ENCODE measurements at regions not wholly inside any gene's neighbourhood (a gene's known extent, or its start where the extent isn't known, plus 50 kb on each side); places are given as distances from the start of the nearest gene placed in this dataset.

DNA sequence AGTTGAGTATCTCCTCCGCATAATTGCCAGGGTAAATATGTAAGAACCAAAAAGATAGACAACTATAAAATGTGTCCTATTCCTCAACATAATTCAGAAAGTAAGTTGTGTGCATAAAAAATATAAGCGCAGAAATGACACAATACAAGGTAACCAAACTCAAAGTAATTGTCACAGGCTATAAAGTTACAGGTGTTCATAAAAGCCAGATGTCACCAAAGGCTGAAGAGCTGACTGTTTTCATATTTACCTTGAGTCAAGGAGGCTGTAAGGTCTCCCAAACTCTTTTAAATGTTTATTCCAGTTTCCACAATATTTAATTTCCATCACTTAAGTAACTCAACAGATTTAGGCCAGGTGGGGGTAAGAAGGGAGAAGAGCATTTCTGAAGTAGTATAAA is 192.2 kb upstream of the MARCKS start:
- TF ChIP-seq POLR2A (IDR thresholded peaks at IDR 0.05; ENCODE audit: borderline replicate concordance, extremely low read depth, insufficient read depth, insufficient read length) (no peak), SP1 (IDR thresholded peaks at IDR 0.05; ENCODE audit: low read depth) (no peak), POLR2AphosphoS5 (IDR thresholded peaks at IDR 0.05; ENCODE audit: low read depth, low read length) (no peak), YY1 (IDR thresholded peaks at IDR 0.05; ENCODE audit: extremely low read depth, insufficient replicate concordance, low read depth, low read length) (no peak), EZH2 (IDR thresholded peaks at IDR 0.05) (no peak), SRF (IDR thresholded peaks at IDR 0.05; ENCODE audit: low read depth) (no peak), ELF1 (IDR thresholded peaks at IDR 0.05; ENCODE audit: borderline replicate concordance, low read depth) (no peak), CEBPB (IDR thresholded peaks at IDR 0.05; ENCODE audit: low read depth) (no peak), JUND (IDR thresholded peaks at IDR 0.05) (no peak)
- TF ChIP-seq, protein P1, sequence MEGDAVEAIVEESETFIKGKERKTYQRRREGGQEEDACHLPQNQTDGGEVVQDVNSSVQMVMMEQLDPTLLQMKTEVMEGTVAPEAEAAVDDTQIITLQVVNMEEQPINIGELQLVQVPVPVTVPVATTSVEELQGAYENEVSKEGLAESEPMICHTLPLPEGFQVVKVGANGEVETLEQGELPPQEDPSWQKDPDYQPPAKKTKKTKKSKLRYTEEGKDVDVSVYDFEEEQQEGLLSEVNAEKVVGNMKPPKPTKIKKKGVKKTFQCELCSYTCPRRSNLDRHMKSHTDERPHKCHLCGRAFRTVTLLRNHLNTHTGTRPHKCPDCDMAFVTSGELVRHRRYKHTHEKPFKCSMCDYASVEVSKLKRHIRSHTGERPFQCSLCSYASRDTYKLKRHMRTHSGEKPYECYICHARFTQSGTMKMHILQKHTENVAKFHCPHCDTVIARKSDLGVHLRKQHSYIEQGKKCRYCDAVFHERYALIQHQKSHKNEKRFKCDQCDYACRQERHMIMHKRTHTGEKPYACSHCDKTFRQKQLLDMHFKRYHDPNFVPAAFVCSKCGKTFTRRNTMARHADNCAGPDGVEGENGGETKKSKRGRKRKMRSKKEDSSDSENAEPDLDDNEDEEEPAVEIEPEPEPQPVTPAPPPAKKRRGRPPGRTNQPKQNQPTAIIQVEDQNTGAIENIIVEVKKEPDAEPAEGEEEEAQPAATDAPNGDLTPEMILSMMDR (IDR thresholded peaks at IDR 0.05 in 2 of 3, conservative IDR thresholded peaks at IDR 0.05 in 1 of 3; ENCODE audit: borderline replicate concordance in 1 of 3, insufficient read depth in 1 of 3, low read depth in 2 of 3, low read length in 2 of 3), result no peak
- TF ChIP-seq, protein P2, sequence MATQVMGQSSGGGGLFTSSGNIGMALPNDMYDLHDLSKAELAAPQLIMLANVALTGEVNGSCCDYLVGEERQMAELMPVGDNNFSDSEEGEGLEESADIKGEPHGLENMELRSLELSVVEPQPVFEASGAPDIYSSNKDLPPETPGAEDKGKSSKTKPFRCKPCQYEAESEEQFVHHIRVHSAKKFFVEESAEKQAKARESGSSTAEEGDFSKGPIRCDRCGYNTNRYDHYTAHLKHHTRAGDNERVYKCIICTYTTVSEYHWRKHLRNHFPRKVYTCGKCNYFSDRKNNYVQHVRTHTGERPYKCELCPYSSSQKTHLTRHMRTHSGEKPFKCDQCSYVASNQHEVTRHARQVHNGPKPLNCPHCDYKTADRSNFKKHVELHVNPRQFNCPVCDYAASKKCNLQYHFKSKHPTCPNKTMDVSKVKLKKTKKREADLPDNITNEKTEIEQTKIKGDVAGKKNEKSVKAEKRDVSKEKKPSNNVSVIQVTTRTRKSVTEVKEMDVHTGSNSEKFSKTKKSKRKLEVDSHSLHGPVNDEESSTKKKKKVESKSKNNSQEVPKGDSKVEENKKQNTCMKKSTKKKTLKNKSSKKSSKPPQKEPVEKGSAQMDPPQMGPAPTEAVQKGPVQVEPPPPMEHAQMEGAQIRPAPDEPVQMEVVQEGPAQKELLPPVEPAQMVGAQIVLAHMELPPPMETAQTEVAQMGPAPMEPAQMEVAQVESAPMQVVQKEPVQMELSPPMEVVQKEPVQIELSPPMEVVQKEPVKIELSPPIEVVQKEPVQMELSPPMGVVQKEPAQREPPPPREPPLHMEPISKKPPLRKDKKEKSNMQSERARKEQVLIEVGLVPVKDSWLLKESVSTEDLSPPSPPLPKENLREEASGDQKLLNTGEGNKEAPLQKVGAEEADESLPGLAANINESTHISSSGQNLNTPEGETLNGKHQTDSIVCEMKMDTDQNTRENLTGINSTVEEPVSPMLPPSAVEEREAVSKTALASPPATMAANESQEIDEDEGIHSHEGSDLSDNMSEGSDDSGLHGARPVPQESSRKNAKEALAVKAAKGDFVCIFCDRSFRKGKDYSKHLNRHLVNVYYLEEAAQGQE (IDR thresholded peaks at IDR 0.05; ENCODE audit: low read depth), result no peak
- TF ChIP-seq, protein P3, sequence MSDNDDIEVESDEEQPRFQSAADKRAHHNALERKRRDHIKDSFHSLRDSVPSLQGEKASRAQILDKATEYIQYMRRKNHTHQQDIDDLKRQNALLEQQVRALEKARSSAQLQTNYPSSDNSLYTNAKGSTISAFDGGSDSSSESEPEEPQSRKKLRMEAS (IDR thresholded peaks at IDR 0.05), result no peak
